ES-I3 (cell line): ENCODE measurements at regions not wholly inside any gene's neighbourhood (a gene's known extent, or its start where the extent isn't known, plus 50 kb on each side); places are given as distances from the start of the nearest gene placed in this dataset.
"Not testable (repeated sequence)": the region's sequence is repeated elsewhere in the genome, so short reads cannot be mapped to it uniquely, and the experiment has no call there.

Experiments used
- H3K36me3 ChIP-seq: 2 replicates; pipeline ENCODE4 v1.6.1; 2013; ENCODE audit warnings: mild to moderate bottlenecking, low read length, control low read depth, moderate library complexity; ENCODE audit not compliant: insufficient read depth
- H3K4me1 ChIP-seq: 2 replicates; pipeline ENCODE4 v1.6.1; 2013; ENCODE audit warnings: mild to moderate bottlenecking, control low read depth, low read length; ENCODE audit not compliant: insufficient read depth
- H3K9ac ChIP-seq: 2 replicates; pipeline ENCODE4 v1.6.1; 2013; ENCODE audit warnings: low read depth, mild to moderate bottlenecking, low read length, moderate library complexity
- H3K9me3 ChIP-seq: 2 replicates; pipeline ENCODE4 v1.6.1; 2013; ENCODE audit warnings: mild to moderate bottlenecking, low read length, moderate library complexity; ENCODE audit not compliant: control insufficient read depth, insufficient read depth

DNA sequence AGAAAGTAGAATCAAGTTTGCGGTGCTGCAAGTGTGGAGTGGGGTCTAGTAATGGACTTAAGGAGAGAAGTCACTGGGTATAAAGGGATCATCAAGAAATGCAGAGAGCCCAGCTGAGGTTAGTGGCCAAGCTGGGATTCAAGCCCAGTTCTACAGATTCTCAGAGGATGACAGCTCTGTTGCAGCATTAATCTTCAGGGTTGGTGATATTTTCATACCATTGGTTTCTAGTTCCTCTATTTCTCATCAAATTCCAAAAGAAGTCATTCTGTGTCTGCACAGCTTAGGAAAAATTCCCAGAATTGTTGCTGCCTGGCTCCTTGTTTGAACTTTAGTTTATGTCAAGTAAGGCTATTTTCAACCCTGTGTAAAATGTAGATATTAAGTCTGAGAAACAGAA, 169.5 kb upstream of the NTF3 start:
- Histone ChIP-seq H3K9ac (no peak overlapping the region), H3K4me1 (peaks cover 21% of the 10 kb centered on the region)

DNA sequence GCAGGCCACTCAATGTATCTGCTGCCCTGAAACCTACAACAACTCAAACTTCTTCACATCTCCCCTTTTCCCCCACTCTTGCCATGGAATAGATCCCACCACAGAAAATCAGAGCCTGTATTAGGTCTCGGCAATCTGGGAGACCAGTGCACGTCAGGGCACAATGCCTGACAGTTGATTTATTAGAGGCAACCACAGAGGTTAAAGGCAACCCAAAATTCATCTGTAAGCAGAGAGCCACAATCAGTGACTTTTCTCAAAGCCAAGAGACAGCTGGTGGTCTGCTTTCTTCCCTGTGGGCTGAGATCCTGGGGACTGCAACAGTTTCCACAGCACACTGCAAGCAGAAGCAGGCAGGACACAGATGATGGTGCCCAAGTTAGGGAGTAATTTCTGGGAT, 169.0 kb upstream of the NTF3 start:
- no peaks in the 10 kb centered on the region for H3K9me3 ChIP-seq
- H3K36me3 ChIP-seq, result no peaks in the 10 kb centered on the region
- H3K4me1 ChIP-seq, result peaks cover 16% of the 10 kb centered on the region
- no peak overlapping the region for H3K9ac ChIP-seq

More for the DNA sequence above, 169.5 kb upstream of the NTF3 start:
- no peaks in the 10 kb centered on the region for H3K36me3 ChIP-seq
- H3K9me3 ChIP-seq, result no peaks in the 10 kb centered on the region

DNA sequence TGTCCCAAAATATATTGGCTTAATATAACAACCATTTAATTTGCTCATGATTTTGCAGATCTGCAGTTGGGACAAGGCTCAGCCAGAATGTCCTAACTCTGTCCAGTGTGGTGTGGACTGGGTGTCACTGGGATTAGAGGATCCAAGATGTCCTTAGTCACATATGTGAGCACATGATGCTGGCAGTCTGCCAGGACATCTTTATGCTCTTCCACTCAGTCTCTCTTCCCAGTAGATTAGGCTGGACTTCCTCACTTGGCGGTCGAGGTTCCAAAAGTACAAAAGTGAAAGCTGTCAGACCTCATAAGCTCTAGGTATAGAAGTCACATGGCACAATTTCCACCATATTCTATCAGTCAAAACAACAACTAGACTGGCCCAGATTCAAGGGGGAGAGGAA, 167.9 kb upstream of the NTF3 start:
- no peak overlapping the region for H3K9ac ChIP-seq
- H3K9me3 ChIP-seq, result no peaks in the 10 kb centered on the region
- peaks cover 5% of the 10 kb centered on the region for H3K4me1 ChIP-seq
- H3K36me3 ChIP-seq, result no peaks in the 10 kb centered on the region

DNA sequence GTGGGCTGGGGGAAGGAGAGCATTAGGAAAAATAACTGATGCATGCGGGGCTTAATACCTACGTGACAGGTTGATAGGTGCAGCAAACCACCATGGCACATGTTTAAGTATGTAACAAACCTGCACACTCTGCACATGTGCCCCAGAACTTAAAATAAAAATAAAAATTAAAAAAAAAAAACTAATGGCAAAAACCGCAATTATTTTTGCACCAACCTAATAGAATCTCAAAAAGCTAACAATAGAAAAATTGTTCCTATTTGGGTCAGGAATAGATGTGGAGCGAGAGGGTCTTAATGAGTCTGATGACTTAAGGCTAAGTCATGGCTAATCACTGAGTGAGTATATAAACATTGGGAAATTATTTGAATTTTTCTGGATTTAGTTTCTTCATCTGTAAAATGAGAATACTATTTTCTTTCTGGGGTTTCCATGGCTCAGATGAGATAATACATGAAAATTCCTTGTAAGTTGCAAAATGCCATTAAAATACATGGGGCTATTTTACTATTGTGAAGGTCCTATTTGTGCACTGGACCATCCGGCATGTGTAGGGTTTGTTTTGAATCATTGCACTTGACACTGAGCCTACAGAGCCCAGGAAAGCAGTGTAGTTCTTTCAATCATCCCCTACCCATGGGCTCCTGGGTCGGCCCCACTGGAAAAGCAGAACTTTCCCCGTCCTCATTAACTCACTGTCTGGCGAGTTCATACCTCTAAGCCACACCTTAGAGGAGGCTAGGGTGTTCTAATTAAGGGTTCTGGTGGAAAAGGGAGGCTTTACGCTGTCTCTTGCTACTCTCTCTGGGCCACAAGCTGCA, 164.1 kb upstream of the NTF3 start:
- Histone ChIP-seq H3K36me3 (no peaks in the 10 kb centered on the region), H3K4me1 (no peaks in the 10 kb centered on the region), H3K9me3 (no peaks in the 10 kb centered on the region), H3K9ac (no peak overlapping the region)

DNA sequence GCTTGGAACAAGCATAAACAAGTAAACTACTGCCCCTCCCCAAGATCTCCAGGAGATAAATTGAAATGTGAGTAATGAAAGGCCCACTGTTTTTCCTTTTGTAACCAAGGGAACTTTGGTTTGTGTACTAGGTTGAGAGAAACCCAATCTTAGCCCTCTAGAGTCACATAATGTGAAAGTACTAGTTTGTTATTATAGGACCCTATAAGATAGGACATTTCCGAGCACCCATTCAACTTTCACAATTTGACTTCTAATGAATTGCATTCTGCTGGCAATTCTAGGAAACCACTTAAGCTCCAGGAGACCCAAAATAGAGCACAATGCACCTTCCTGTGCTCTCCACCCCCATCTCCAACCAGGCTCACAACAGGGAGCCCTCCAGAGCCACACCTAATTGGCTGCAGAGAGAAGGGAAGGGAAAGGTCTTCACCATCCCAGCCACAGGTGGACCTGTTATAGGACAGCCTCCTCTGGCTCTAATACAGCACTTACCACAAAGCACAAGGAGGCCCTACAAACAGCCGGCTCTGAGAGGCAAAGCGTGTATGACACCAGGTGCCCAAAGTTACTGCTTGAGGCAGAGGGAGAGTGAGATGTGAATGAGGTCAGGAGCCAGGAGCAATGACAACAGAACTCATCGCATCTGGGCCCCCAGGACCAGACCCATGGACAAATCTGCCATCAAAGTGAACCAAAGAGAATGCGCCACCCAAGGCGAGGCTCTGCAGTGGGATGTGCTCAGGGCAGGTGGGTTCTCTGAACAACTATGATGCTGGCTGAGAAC, 163.3 kb upstream of the NTF3 start:
- Histone ChIP-seq H3K36me3 (no peaks in the 10 kb centered on the region), H3K9ac (no peak overlapping the region), H3K9me3 (no peaks in the 10 kb centered on the region), H3K4me1 (no peaks in the 10 kb centered on the region)

DNA sequence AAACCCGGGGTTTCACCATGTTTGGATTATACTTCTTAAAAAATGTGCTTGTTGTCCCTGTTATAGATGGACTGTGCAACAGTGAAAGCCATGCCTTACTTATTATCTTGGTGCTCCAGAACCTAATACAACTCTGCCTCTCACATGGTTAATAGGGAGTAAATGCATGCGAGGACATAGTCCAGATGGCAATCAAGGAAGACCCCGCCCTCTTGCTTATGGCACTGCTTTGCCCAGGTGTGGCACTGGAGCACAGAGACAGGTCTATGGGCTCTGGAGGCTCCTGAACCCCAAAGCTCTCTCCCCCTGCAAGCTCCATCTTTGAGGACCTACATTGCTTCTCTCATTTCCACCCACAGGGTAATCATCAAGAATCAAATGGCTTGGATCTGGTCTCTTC, 162.1 kb upstream of the NTF3 start:
- Histone ChIP-seq H3K9ac (no peak overlapping the region), H3K36me3 (no peaks in the 10 kb centered on the region), H3K4me1 (no peaks in the 10 kb centered on the region), H3K9me3 (no peaks in the 10 kb centered on the region)

DNA sequence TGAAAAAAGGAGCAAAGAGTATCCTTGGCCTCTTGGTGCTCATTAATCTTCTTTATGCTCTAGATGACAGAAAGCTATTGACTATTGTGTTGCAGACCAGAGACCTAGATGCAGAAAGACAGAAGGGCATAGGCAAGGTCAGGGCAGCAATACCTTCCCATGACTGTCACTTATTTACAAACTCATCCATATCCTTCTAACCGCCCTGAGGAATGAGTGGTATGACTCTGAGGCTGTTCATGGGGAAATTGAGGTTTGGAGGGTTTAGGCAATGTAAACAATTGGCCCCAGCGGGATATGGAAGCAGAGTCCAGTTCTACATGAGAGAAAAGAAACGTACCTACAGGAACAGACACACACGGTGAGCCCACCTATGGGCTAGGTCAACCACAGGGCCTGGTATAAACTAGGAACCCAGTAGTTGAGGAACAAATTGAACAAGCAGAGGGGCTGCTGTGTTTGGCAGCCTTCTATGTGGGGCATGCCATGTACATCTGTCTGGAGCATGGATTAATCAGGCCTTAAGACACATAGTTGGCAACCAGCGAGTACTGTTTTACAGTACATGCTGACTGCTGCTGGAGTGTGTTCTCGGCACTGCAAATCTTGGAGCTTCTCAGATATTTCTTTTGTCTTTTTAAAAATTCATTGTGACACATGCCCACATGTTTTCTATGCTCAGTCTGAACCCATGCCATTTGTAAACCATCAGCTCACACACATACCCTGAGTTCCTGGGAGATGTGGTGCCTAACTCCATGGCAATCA, 159.7 kb upstream of the NTF3 start:
- no peaks in the 10 kb centered on the region for H3K4me1 ChIP-seq

DNA sequence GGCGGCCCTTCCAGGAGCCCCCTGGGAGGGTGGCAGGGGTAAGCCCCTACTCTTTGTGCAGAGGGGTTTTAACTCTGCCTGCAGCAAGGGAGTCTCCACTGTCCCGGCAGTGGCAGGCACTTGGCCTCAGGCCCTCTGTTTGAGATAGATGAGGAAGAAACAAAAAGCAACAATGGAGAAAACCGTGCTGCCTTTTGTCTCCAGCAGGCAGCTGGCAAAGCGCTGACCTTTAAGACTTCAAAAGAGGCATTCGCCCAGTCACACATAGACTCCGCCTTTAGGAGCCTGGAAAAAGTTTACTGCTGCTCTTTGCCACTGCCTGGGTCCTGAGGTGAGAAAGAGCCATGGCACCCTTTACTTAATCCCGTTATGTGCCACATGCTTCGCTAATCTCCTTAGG, 158.2 kb upstream of the NTF3 start:
- Histone ChIP-seq H3K36me3 (no peaks in the 10 kb centered on the region), H3K9me3 (no peaks in the 10 kb centered on the region), H3K4me1 (no peaks in the 10 kb centered on the region), H3K9ac (no peak overlapping the region)

More for the DNA sequence above, 159.7 kb upstream of the NTF3 start:
- Histone ChIP-seq H3K36me3 (no peaks in the 10 kb centered on the region), H3K9ac (no peak overlapping the region), H3K9me3 (no peaks in the 10 kb centered on the region)

DNA sequence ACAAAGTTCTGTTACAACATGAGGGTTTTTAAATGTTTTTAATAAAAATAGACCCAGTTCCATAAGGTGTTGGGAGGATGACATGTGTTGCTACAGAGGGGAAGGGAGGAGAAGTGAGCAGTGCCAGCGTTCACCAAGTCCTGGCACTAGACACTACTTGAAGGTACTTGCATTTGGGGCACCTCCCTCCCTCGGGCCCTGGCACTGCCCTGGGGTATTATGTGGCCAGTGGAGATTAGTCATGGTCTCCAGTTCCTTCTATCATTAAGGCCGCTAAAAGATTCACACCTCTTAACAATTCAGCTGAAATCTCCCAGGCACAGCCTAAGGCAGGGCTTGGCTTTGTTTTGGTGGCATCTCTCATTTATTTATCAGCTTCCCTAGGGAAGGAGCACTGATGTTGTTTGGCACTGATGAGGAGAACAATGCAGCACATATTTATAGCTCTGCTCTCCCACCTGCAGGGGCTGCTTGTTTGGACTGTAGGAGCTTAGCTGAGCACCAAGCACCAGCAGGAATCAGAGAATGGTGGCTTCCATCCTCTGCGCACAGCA, 155.5 kb upstream of the NTF3 start:
- H3K9ac ChIP-seq, result no peak overlapping the region
- no peaks in the 10 kb centered on the region for H3K36me3 ChIP-seq
- no peaks in the 10 kb centered on the region for H3K9me3 ChIP-seq
- peaks cover 3% of the 10 kb centered on the region; the same call in 1 of the 2 replicates for H3K4me1 ChIP-seq

DNA sequence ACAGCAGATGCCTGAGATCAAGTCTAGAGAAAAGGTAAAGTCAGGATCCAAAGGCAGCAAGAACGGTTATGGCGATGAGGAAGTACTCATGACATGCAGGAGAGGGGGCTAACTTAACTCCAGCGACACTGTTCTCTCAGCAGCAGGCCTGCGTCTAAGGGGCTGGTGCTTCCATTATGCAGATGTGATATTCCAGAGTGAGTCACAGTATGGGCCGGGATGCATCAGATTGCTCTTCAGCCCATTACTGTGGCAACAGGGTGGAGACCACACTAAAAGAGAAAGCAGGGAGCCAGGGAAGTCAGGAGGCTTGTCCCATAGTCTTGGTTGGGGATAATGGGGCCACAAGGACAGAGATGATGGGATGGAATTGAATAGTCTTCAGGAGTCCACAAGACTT, 151.8 kb upstream of the NTF3 start:
- Histone ChIP-seq H3K36me3 (no peaks in the 10 kb centered on the region), H3K9me3 (no peaks in the 10 kb centered on the region), H3K9ac (no peak overlapping the region), H3K4me1 (peaks cover 3% of the 10 kb centered on the region; the same call in 1 of the 2 replicates)

DNA sequence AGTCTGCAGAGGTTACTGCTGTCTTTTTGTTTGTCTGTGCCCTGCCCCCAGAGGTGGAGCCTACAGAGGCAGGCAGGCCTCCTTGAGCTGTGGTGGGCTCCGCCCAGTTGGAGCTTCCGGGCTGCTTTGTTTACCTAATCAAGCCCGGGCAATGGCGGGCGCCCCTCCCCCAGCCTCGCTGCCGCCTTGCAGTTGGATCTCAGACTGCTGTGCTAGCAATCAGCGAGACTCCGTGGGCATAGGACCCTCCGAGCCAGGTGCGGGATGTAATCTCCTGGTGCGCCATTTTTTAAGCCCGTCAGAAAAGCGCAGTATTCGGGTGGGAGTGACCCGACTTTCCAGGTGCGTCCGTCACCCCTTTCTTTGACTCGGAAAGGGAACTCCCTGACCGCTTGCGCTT, 141.5 kb upstream of the NTF3 start:
- H3K9me3 ChIP-seq, H3K9ac ChIP-seq, H3K4me1 ChIP-seq, H3K36me3 ChIP-seq: not testable (repeated sequence)

DNA sequence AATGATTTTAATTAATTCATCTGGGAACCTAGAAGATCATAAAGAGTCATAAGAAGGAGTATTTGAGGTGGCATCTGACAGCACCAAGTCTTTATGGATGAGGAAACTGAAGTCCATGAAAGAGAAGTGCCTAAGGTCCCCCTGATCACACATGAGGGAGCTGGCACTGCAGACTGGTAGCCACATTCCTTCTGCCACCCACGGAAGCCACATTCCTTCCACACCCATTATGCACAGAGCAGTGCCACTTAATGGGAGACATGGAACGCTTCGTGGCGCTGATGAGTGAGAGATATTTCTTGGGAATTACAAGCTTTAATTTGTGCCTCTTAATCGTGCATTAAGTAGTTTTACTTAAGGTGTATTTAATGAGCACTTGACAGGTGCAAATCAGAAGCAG, 139.3 kb upstream of the NTF3 start:
- H3K9me3 ChIP-seq, result no peaks in the 10 kb centered on the region
- H3K9ac ChIP-seq, result no peak overlapping the region
- H3K4me1 ChIP-seq, result 0 out of 2 replicates have a peak, but pooled peaks cover 7% of the 10 kb centered on the region
- no peaks in the 10 kb centered on the region; the same call in 1 of the 2 replicates for H3K36me3 ChIP-seq

DNA sequence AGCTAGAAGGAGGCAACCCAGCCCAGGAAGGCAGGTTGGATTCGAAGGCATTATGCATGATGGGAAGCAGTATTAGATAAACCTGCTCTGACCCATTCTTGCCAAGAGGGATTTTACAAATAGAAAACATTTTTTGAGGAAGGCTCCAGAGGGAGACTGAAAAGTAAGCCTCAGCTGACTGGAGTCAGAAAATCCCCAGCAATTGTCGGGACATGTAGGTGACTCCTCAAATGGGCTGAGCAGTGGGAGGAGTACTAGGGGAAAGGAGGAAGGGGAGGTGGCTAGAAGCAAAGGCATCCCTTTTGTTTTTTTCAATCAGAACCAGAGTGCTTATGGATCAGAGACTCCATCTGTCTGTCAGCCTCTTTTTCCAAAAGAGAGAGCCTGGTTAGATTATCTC, 138.1 kb upstream of the NTF3 start:
- Histone ChIP-seq H3K9ac (no peak overlapping the region), H3K9me3 (no peaks in the 10 kb centered on the region), H3K36me3 (no peaks in the 10 kb centered on the region; the same call in 1 of the 2 replicates), H3K4me1 (0 out of 2 replicates have a peak, but pooled peaks cover 7% of the 10 kb centered on the region)
